ENCODE measurements at regions not wholly inside any gene's neighbourhood (a gene's known extent, or its start where the extent isn't known, plus 50 kb on each side); places are given as distances from the start of the nearest gene placed in this dataset.

- no peak for DNase-seq
- no peak for ATAC-seq
- intact Hi-C loops (cut with DNase I), result loop anchor here in 5 of 10 donors (5.0 to 10.0 kb wide), 6 partner anchors 56 to 151 kb away; partner anchors contain the start of gene THBS1 (in 1 of the 5)
- no peaks in the 10 kb centered on the region for H3K27me3 ChIP-seq
- no peaks in the 10 kb centered on the region for H3K36me3 ChIP-seq
- no peak for TF ChIP-seq CTCF (IDR thresholded peaks at IDR 0.05)
- H3K9me3 ChIP-seq, result no peaks in the 10 kb centered on the region
- no peak overlapping the region for H3K4me3 ChIP-seq
- 88 to 92% methylated on average over 1 of the region's 1 CpG for whole genome bisulfite sequencing, 2 donors
- peak overlapping the region in 3 of 10 donors; percentile 49 to 82 (median 63) for H3K27ac ChIP-seq
- peaks cover 3 to 97% (median 58%) of the 10 kb centered on the region in 9 donors for H3K4me1 ChIP-seq
Measured at GRCh38 chr15:39431376-39431775, 149.5 kb upstream of the THBS1 start.

- H3K4me3 ChIP-seq, result no peak overlapping the region
- peaks cover 0 to 4% (median 0%) of the 10 kb centered on the region in 11 donors for H3K9me3 ChIP-seq
- H3K27ac ChIP-seq, result peak overlapping the region in 9 of 10 donors; percentile 6 to 82 (median 55)
- H3K36me3 ChIP-seq, result no peaks in the 10 kb centered on the region
- peaks cover 3 to 90% (median 58%) of the 10 kb centered on the region in 9 donors for H3K4me1 ChIP-seq
- 44 to 52% methylated on average over 1 of the region's 1 CpG for WGBS, 2 donors
- H3K27me3 ChIP-seq, result no peaks in the 10 kb centered on the region
- intact Hi-C loops (cut with DNase I), result loop anchor here in 5 of 10 donors (2.0 to 10.0 kb wide), 7 partner anchors 55 to 150 kb away; partner anchors contain the start of gene THBS1 (in 1 of the 5)
- DNase-seq, result no peak
- no peak for TF ChIP-seq CTCF (IDR thresholded peaks at IDR 0.05)
- no peak for ATAC-seq
Measured at GRCh38 chr15:39432026-39432425, 148.9 kb upstream of the THBS1 start.

GRCh38 chr15:39432912-39433348 lies 147.9 kb upstream of the THBS1 start:
- intact Hi-C loops (cut with DNase I), result loop anchor here in 5 of 10 donors (2.0 to 10.0 kb wide), 7 partner anchors 54 to 149 kb away; partner anchors contain the start of gene THBS1 (in 1 of the 5)
- H3K4me1 ChIP-seq, result peaks cover 3 to 84% (median 58%) of the 10 kb centered on the region in 9 donors

GRCh38 chr15:39433376-39433775 lies 147.5 kb upstream of the THBS1 start:
- Histone ChIP-seq H3K27ac (peak overlapping the region in 9 of 10 donors; percentile 6 to 82 (median 63)), H3K4me1 (peaks cover 3 to 84% (median 58%) of the 10 kb centered on the region in 9 donors), H3K4me3 (no peak overlapping the region), H3K27me3 (no peaks in the 10 kb centered on the region), H3K9me3 (peaks cover 0 to 4% (median 0%) of the 10 kb centered on the region in 11 donors), H3K36me3 (no peaks in the 10 kb centered on the region)
- ATAC-seq (peak in 2 of 8 donors; percentile 15 to 30), DNase-seq (no peak)
- WGBS, 2 donors, result 39 to 44% methylated on average over 2 of the region's 2 CpGs
- TF ChIP-seq CTCF (IDR thresholded peaks at IDR 0.05), result no peak
- intact Hi-C loops (cut with DNase I), result loop anchor here in 5 of 10 donors (2.0 to 10.0 kb wide), 7 partner anchors 54 to 149 kb away; partner anchors contain the start of gene THBS1 (in 1 of the 5)

More at GRCh38 chr15:39432912-39433348, 147.9 kb upstream of the THBS1 start:
- no peak overlapping the region for H3K4me3 ChIP-seq
- no peak for DNase-seq
- no peaks in the 10 kb centered on the region for H3K36me3 ChIP-seq
- WGBS, 2 donors, result 34 to 39% methylated on average over 3 of the region's 3 CpGs
- no peaks in the 10 kb centered on the region for H3K27me3 ChIP-seq
- H3K27ac ChIP-seq, result peak overlapping the region in 9 of 10 donors; percentile 6 to 82 (median 63)
- no peak for TF ChIP-seq CTCF (IDR thresholded peaks at IDR 0.05)
- peaks cover 0 to 4% (median 0%) of the 10 kb centered on the region in 11 donors for H3K9me3 ChIP-seq
- peak in 7 of 8 donors; percentile 7 to 82 (median 43) for ATAC-seq

Measured in heart right ventricle (tissue), 16 donors.